Gastroesophageal sphincter (tissue), 4 donors: ENCODE measurements at regions not wholly inside any gene's neighbourhood (a gene's known extent, or its start where the extent isn't known, plus 50 kb on each side); places are given as distances from the start of the nearest gene placed in this dataset.

ENCODE experiments used
- ATAC-seq: fragments of 150-250 bp; one replicate; pipeline ENCODE4 v1.9.1; 2016; ENCODE audit warnings: mild to moderate bottlenecking, moderate library complexity
- H3K27ac ChIP-seq, 4 donors: fragments of 200-600 bp; sonication (generic) in 3 of 4; 1 replicate in 3 of 4; 2 replicates in 1 of 4; pipeline ENCODE4 v1.5.1; 2016 to 2019
- H3K27me3 ChIP-seq: fragments of 200-600 bp; sonication (generic); one replicate; pipeline ENCODE4 v1.5.1; 2019
- H3K36me3 ChIP-seq, 2 donors: fragments of 200-600 bp; sonication (generic); one replicate each; pipeline ENCODE4 v1.5.1; 2019; ENCODE audit warnings: control low read depth in 1 of 2
- H3K4me1 ChIP-seq, 3 donors: fragments of 200-600 bp; sonication (generic); 1 replicate in 2 of 3; 2 replicates in 1 of 3; pipeline ENCODE4 v1.5.1; 2016 to 2019; ENCODE audit warnings: control low read depth in 2 of 3
- H3K4me3 ChIP-seq, 2 donors: fragments of 200-600 bp; sonication (generic); one replicate each; pipeline ENCODE4 v1.5.1; 2019; ENCODE audit warnings: mild to moderate bottlenecking in 1 of 2, moderate library complexity in 1 of 2
- H3K9me3 ChIP-seq, 3 donors: fragments of 200-600 bp; sonication (generic); one replicate each; pipeline ENCODE4 v1.5.1; 2017 to 2019; ENCODE audit warnings: control low read depth in 2 of 3
- CTCF ChIP-seq, 4 experiments: fragments of 200-600 bp in 2 of 4; fragments of 450-650 bp in 2 of 4; sonication (generic) in 1 of 4; IDR thresholded peaks; one replicate each; pipeline ENCODE4 v1.5.1; 2017 to 2019; ENCODE audit warnings: antibody characterized with exemption in 4 of 4, mild to moderate bottlenecking in 2 of 4, moderate library complexity in 2 of 4
- EP300 ChIP-seq: sonication (generic); formaldehyde crosslinking; IDR thresholded peaks from one replicate; pipeline ENCODE4 v1.6.1; 2017; ENCODE audit warnings: antibody characterized with exemption, mild to moderate bottlenecking
- POLR2A ChIP-seq, 2 donors: fragments of 450-650 bp; IDR thresholded peaks; one replicate each; pipeline ENCODE4 v1.6.1; 2017; ENCODE audit warnings: antibody characterized with exemption in 2 of 2, mild to moderate bottlenecking in 2 of 2, moderate library complexity in 1 of 2
- POLR2AphosphoS5 ChIP-seq: sonication (generic); formaldehyde crosslinking; IDR thresholded peaks from one replicate; pipeline ENCODE4 v1.6.1; 2017; ENCODE audit warnings: antibody characterized with exemption
- WGBS, 2 donors: methylation state at CpG; one replicate each; pipeline ENCODE4 v1.1.5; 2018; ENCODE audit warnings: low coverage in 1 of 2; 5-methylcytosine and 5-hydroxymethylcytosine counted together

- Histone ChIP-seq H3K4me3 (no peak overlapping the region), H3K4me1 (no peaks in the 10 kb centered on the region), H3K27ac (no peak overlapping the region), H3K9me3 (peaks cover 0 to 7% (median 0%) of the 10 kb centered on the region in 3 donors), H3K27me3 (no peaks in the 10 kb centered on the region), H3K36me3 (no peaks in the 10 kb centered on the region)
- ATAC-seq, result no peak
- no peak for TF ChIP-seq CTCF (IDR thresholded peaks at IDR 0.05)
- TF ChIP-seq EP300, result no peak
- TF ChIP-seq POLR2A (IDR thresholded peaks at IDR 0.05), result no peak
- TF ChIP-seq POLR2AphosphoS5, result no peak
- 92 to 100% methylated on average over 2 of the region's 2 CpGs for WGBS, 2 donors
Measured at GRCh38 chr2:21683838-21684237, 560.1 kb downstream of the TDRD15 start.

GRCh38 chr2:21687589-21687988 lies 563.8 kb downstream of the TDRD15 start:
- Histone ChIP-seq H3K4me1 (no peaks in the 10 kb centered on the region), H3K36me3 (no peaks in the 10 kb centered on the region), H3K9me3 (no peaks in the 10 kb centered on the region), H3K4me3 (no peak overlapping the region), H3K27ac (no peak overlapping the region), H3K27me3 (no peaks in the 10 kb centered on the region)
- no peak for ATAC-seq
- TF ChIP-seq CTCF (IDR thresholded peaks at IDR 0.05), result no peak
- no peak for TF ChIP-seq EP300
- TF ChIP-seq POLR2A (IDR thresholded peaks at IDR 0.05), result no peak
- TF ChIP-seq POLR2AphosphoS5, result no peak
- WGBS, 2 donors, result 90 to 95% methylated on average over 2 of the region's 2 CpGs

DNA sequence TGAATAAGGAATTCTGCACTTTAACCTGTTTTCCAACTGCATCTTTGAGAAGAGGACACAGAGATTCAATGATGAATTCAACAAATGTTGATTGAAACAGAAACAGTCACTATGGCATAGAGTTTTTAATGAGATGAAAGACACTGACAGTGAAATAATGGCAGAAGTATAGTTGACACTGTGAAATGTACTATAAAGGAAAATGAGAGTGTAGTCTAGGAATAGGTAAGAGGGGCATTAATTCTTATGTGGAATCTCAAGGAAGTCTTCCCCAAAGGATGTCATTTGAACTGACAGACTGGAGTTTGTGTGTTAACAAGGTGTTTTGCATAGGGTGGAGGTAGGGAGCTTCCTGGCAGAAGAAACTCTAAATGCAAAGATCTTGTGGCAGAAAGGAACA lies 566.2 kb downstream of the TDRD15 start:
- no peaks in the 10 kb centered on the region for H3K27me3 ChIP-seq
- no peak overlapping the region for H3K27ac ChIP-seq
- no peak for TF ChIP-seq POLR2AphosphoS5
- TF ChIP-seq CTCF (IDR thresholded peaks at IDR 0.05), result no peak
- no peak for TF ChIP-seq EP300
- TF ChIP-seq POLR2A (IDR thresholded peaks at IDR 0.05), result no peak
- H3K36me3 ChIP-seq, result no peaks in the 10 kb centered on the region
- no peaks in the 10 kb centered on the region for H3K9me3 ChIP-seq
- H3K4me3 ChIP-seq, result no peak overlapping the region
- no peaks in the 10 kb centered on the region for H3K4me1 ChIP-seq
- ATAC-seq, result no peak

GRCh38 chr2:21693081-21693480 lies 569.3 kb downstream of the TDRD15 start:
- no peaks in the 10 kb centered on the region for H3K36me3 ChIP-seq
- H3K27me3 ChIP-seq, result no peaks in the 10 kb centered on the region
- H3K9me3 ChIP-seq, result no peaks in the 10 kb centered on the region
- TF ChIP-seq CTCF (IDR thresholded peaks at IDR 0.05), result no peak
- TF ChIP-seq POLR2A (IDR thresholded peaks at IDR 0.05), result no peak
- no peak for TF ChIP-seq EP300
- ATAC-seq, result no peak
- H3K4me3 ChIP-seq, result no peak overlapping the region
- no peaks in the 10 kb centered on the region for H3K4me1 ChIP-seq
- no peak overlapping the region for H3K27ac ChIP-seq

GRCh38 chr2:21694079-21694878 lies 570.5 kb downstream of the TDRD15 start:
- 68 to 72% methylated on average over 2 to 3 of the region's 3 CpGs for WGBS, 2 donors
- H3K36me3 ChIP-seq, result no peaks in the 10 kb centered on the region
- TF ChIP-seq POLR2A (IDR thresholded peaks at IDR 0.05), result no peak
- TF ChIP-seq POLR2AphosphoS5, result no peak
- no peak for TF ChIP-seq CTCF (IDR thresholded peaks at IDR 0.05)
- no peak for TF ChIP-seq EP300
- no peak for ATAC-seq
- no peak overlapping the region for H3K27ac ChIP-seq
- no peaks in the 10 kb centered on the region for H3K9me3 ChIP-seq
- H3K4me1 ChIP-seq, result no peaks in the 10 kb centered on the region
- no peak overlapping the region for H3K4me3 ChIP-seq
- H3K27me3 ChIP-seq, result no peaks in the 10 kb centered on the region
